ENCODE measurements at regions not wholly inside any gene's neighbourhood (a gene's known extent, or its start where the extent isn't known, plus 50 kb on each side); places are given as distances from the start of the nearest gene placed in this dataset.

DNA sequence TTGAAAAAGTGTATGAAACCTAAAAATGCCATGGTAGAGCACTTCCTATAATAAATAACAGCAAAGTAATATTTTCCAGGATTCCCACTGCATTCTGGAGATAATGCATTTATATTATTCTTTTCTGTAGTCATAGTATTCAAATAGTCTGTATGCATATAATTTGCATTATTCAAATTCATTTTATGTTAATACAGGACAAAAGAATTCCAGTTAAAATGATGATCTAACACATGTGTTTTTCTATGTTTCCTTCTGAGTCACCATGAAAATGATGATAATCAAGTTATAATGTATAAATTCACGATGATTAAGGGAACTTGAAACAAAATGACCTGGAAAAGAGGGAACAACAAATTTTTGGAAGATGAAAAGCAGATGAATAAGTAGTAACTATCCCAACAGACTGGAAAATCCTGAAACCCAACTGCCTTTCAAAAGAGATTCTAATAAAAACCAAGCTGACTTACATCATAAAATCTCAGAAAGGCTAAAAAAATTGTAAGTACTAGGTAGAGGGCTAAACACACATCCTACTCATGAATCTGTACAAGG is 358.6 kb upstream of the PAPPA start:
- Histone ChIP-seq H3K9me3 (ENCODE audit: insufficient read depth, low read length, severe bottlenecking) (no peaks in the 10 kb centered on the region), H3K9ac (ENCODE audit: low read depth, low read length) (no peak overlapping the region), H3K27ac (ENCODE audit: low read length) (no peak overlapping the region), H3K4me1 (ENCODE audit: insufficient read depth, low read length) (no peaks in the 10 kb centered on the region), H3K27me3 (ENCODE audit: insufficient read depth, low read length, poor library complexity) (no peaks in the 10 kb centered on the region), H2AFZ (ENCODE audit: low read depth, low read length) (no peak overlapping the region), H3K4me3 (ENCODE audit: low read depth in 1 of 2, low read length in 2 of 2) (no peak overlapping the region), H3K79me2 (ENCODE audit: insufficient read depth, low read length) (no peaks in the 10 kb centered on the region), H4K20me1 (ENCODE audit: insufficient read depth, low read length) (no peaks in the 10 kb centered on the region), H3K4me2 (ENCODE audit: insufficient read depth, low read length) (no peak overlapping the region), H3K36me3 (ENCODE audit: insufficient read depth, low read length) (no peaks in the 10 kb centered on the region)
- ATAC-seq (ENCODE audit: insufficient read depth, low read depth) (no peak), DNase-seq (no peak)
- TF ChIP-seq, protein P1, sequence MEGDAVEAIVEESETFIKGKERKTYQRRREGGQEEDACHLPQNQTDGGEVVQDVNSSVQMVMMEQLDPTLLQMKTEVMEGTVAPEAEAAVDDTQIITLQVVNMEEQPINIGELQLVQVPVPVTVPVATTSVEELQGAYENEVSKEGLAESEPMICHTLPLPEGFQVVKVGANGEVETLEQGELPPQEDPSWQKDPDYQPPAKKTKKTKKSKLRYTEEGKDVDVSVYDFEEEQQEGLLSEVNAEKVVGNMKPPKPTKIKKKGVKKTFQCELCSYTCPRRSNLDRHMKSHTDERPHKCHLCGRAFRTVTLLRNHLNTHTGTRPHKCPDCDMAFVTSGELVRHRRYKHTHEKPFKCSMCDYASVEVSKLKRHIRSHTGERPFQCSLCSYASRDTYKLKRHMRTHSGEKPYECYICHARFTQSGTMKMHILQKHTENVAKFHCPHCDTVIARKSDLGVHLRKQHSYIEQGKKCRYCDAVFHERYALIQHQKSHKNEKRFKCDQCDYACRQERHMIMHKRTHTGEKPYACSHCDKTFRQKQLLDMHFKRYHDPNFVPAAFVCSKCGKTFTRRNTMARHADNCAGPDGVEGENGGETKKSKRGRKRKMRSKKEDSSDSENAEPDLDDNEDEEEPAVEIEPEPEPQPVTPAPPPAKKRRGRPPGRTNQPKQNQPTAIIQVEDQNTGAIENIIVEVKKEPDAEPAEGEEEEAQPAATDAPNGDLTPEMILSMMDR (IDR thresholded peaks at IDR 0.05; ENCODE audit: borderline replicate concordance, extremely low read depth, low read length, poor library complexity, severe bottlenecking) = no peak
- TF ChIP-seq EZH2 (IDR thresholded peaks at IDR 0.05; ENCODE audit: borderline replicate concordance, low read depth, low read length, severe bottlenecking) = no peak

DNA sequence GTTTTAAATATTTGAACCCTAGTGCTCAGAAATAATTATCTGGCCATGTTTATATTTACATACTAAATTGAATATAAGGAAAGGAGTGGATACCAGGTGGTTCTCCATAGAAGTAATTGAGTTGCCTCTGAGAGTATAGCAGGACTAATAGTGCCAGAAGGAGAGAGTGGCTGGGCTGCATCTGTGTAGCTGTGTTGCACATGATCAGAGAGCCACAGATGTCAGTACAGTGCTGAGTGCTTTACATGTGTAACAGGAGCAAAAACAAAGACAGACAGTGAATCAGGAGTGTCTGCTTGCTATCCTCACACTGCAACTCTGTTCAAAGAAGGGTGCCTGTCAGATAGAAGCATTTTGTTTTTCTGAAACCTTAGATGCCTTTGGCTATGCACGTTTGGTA is 353.9 kb upstream of the PAPPA start:
- Histone ChIP-seq H3K4me1 (ENCODE audit: insufficient read depth, low read length) (no peaks in the 10 kb centered on the region), H2AFZ (ENCODE audit: low read depth, low read length) (no peak overlapping the region), H3K36me3 (ENCODE audit: insufficient read depth, low read length) (no peaks in the 10 kb centered on the region), H3K9ac (ENCODE audit: low read depth, low read length) (no peak overlapping the region), H4K20me1 (ENCODE audit: insufficient read depth, low read length) (no peaks in the 10 kb centered on the region), H3K4me3 (ENCODE audit: low read depth in 1 of 2, low read length in 2 of 2) (no peak overlapping the region), H3K27ac (ENCODE audit: low read length) (no peak overlapping the region), H3K27me3 (ENCODE audit: insufficient read depth, low read length, poor library complexity) (no peaks in the 10 kb centered on the region), H3K4me2 (ENCODE audit: insufficient read depth, low read length) (no peak overlapping the region), H3K79me2 (ENCODE audit: insufficient read depth, low read length) (no peaks in the 10 kb centered on the region), H3K9me3 (ENCODE audit: insufficient read depth, low read length, severe bottlenecking) (no peaks in the 10 kb centered on the region)
- ATAC-seq (ENCODE audit: insufficient read depth, low read depth) (no peak), DNase-seq (no peak)
- TF ChIP-seq, protein P1 (IDR thresholded peaks at IDR 0.05; ENCODE audit: borderline replicate concordance, extremely low read depth, low read length, poor library complexity, severe bottlenecking) = no peak
- no peak for TF ChIP-seq EZH2 (IDR thresholded peaks at IDR 0.05; ENCODE audit: borderline replicate concordance, low read depth, low read length, severe bottlenecking)

DNA sequence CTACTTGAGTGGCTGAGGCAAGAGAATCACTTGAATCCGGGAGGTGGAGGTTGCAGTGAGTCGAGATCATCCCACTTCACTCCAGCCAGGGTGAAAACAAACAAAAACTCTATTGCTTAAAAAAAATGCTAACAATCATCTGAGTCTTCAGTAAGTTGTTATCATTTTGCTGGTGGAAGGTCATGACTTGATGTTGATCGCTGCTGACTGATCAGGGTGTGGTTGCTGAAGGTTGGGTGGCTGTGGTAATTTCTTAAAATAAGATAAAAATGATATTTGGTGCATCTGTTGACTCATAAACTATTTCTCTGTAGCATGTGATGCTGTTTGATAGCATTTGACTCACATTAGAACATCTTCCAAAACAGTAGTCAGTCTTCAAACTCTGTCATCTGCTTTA is 349.4 kb upstream of the PAPPA start:
- Histone ChIP-seq H2AFZ (ENCODE audit: low read depth, low read length) (no peak overlapping the region), H3K4me3 (ENCODE audit: low read depth in 1 of 2, low read length in 2 of 2) (no peak overlapping the region), H3K4me1 (ENCODE audit: insufficient read depth, low read length) (no peaks in the 10 kb centered on the region), H3K79me2 (ENCODE audit: insufficient read depth, low read length) (no peaks in the 10 kb centered on the region), H4K20me1 (ENCODE audit: insufficient read depth, low read length) (no peaks in the 10 kb centered on the region), H3K27ac (ENCODE audit: low read length) (no peak overlapping the region), H3K27me3 (ENCODE audit: insufficient read depth, low read length, poor library complexity) (no peaks in the 10 kb centered on the region), H3K4me2 (ENCODE audit: insufficient read depth, low read length) (no peak overlapping the region), H3K36me3 (ENCODE audit: insufficient read depth, low read length) (no peaks in the 10 kb centered on the region), H3K9ac (ENCODE audit: low read depth, low read length) (no peak overlapping the region), H3K9me3 (ENCODE audit: insufficient read depth, low read length, severe bottlenecking) (no peaks in the 10 kb centered on the region)
- TF ChIP-seq EZH2 (IDR thresholded peaks at IDR 0.05; ENCODE audit: borderline replicate concordance, low read depth, low read length, severe bottlenecking) = no peak
- TF ChIP-seq, protein P1 (IDR thresholded peaks at IDR 0.05; ENCODE audit: borderline replicate concordance, extremely low read depth, low read length, poor library complexity, severe bottlenecking) = no peak
- DNase-seq (no peak), ATAC-seq (ENCODE audit: insufficient read depth, low read depth) (no peak)

DNA sequence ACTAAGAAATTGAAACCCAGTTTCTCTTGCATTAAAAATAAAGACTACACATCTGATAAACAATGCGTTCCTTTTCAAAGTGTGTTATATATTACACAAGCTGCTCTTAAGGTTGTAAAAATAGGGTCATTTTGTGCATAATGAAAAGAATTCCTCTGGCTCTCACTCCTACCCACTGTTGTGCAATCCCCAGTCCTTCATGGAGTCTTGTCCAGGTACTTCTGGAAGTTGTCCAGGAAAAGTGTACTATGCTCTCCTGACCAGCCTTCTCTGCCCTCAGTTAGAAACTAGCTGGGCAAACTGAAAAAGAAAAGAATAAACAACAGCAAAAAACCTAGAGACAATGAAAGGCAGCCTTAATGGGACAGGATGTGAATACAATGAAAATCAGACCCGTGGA is 345.5 kb upstream of the PAPPA start:
- Histone ChIP-seq H3K4me2 (ENCODE audit: insufficient read depth, low read length) (no peak overlapping the region), H3K4me1 (ENCODE audit: insufficient read depth, low read length) (no peaks in the 10 kb centered on the region), H3K27me3 (ENCODE audit: insufficient read depth, low read length, poor library complexity) (no peaks in the 10 kb centered on the region), H3K4me3 (ENCODE audit: low read depth in 1 of 2, low read length in 2 of 2) (no peak overlapping the region), H3K27ac (ENCODE audit: low read length) (no peak overlapping the region), H3K9me3 (ENCODE audit: insufficient read depth, low read length, severe bottlenecking) (no peaks in the 10 kb centered on the region), H4K20me1 (ENCODE audit: insufficient read depth, low read length) (no peaks in the 10 kb centered on the region), H3K9ac (ENCODE audit: low read depth, low read length) (no peak overlapping the region), H2AFZ (ENCODE audit: low read depth, low read length) (no peak overlapping the region), H3K36me3 (ENCODE audit: insufficient read depth, low read length) (no peaks in the 10 kb centered on the region), H3K79me2 (ENCODE audit: insufficient read depth, low read length) (no peaks in the 10 kb centered on the region)
- no peak for DNase-seq
- ATAC-seq (ENCODE audit: insufficient read depth, low read depth) = no peak
- TF ChIP-seq, protein P1 (IDR thresholded peaks at IDR 0.05; ENCODE audit: borderline replicate concordance, extremely low read depth, low read length, poor library complexity, severe bottlenecking) = no peak
- no peak for TF ChIP-seq EZH2 (IDR thresholded peaks at IDR 0.05; ENCODE audit: borderline replicate concordance, low read depth, low read length, severe bottlenecking)

Measured in DND-41 (cell line).